Fibroblast of skin of left biceps (primary cell): ENCODE measurements at regions not wholly inside any gene's neighbourhood (a gene's known extent, or its start where the extent isn't known, plus 50 kb on each side); places are given as distances from the start of the nearest gene placed in this dataset.
"Not testable (repeated sequence)": the region's sequence is repeated elsewhere in the genome, so short reads cannot be mapped to it uniquely, and the experiment has no call there.

Experiments
- DNase-seq, 2 experiments: peaks; one replicate each; pipeline ENCODE4 v3.0.0-alpha.2; 2013; ENCODE audit warnings: low read depth in 2 of 2

DNA sequence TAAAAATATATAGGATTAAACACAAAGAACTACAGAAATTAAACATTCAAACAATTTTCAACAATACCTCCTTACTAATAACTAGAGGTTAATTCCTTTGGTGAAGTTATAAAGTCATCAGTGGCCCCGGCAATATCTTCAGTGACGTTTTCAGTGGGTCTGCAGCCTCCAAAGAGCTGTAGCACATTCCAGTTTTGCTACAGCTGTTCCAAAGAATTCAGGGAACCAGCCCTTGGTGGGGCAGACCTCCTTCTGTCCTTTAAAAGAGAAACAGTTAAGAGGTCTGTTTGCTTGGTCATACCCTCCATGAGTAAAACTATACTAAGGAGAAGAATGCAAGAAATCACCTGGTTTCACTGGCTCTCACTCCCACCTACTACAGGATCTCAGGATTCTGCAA, 99.2 kb upstream of the ZDHHC17 start:
- no peak for DNase-seq

- DNase-seq = no peak
Measured at GRCh38 chr12:76666290-76666835, 97.6 kb upstream of the ZDHHC17 start.

DNA sequence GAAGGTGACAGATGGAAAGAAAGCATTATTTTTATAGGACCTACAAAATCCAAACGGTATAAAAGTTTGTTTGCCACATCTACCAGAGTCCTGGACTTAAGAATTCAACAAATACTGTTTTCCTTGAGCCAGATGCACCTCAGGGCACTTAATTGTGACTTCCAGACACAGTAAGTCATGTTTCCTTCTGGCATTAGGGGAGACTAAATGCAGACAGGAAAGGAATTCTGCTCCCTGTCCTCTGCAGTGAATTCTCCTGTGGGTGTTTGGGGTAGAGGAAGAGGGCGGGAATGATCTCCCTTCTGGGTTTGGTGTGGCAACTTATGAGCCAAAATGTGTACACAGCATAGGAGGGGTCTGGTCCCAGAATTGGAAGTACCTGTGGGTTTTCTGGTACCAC, 93.9 kb upstream of the ZDHHC17 start:
- DNase-seq = no peak

DNA sequence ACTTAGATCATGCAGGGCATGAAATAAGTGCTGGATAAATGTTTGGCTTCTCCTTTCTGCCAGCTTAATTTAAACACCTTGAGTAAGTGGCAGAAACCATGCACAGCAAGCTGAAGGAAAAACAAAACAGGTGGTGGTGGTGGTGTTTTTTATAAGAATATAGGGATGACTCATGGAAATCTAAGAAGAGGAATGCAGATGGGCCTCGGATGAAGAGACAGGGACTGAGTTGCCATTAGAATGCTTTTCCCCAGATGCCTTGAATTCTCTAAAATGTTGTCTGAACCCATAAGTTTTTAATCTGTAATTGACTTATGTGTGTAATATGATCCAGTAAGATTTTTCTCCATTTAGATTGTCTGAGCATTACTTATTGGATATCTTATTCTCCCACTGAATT, 93.1 kb upstream of the ZDHHC17 start:
- peak; percentile 77 to 80 for DNase-seq

- no peak for DNase-seq
Measured at GRCh38 chr12:76674669-76675315, 89.1 kb upstream of the ZDHHC17 start.

- not testable (repeated sequence) for DNase-seq
Measured at GRCh38 chr12:76676261-76676660, 87.7 kb upstream of the ZDHHC17 start.

GRCh38 chr12:76678992-76679391, 84.9 kb upstream of the ZDHHC17 start:
- DNase-seq = no peak

DNA sequence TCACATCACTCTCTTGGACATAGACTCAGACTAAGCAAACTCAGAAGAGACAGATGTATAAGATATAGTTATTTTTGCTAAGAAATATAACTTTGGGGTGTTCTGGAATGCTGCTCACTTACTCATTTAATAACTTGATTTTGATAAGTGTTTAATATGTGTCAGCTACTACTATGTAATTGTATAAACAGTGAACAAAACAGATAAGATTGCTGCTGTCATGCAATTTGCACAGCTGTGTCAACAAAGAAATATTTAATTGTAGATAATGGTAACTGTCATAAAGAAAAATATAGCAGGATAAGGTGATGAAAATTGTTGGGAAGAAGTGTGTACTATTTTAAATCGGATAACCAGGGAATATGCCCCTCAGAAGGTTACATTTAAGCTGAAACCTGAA, 84.1 kb upstream of the ZDHHC17 start:
- no peak for DNase-seq

DNA sequence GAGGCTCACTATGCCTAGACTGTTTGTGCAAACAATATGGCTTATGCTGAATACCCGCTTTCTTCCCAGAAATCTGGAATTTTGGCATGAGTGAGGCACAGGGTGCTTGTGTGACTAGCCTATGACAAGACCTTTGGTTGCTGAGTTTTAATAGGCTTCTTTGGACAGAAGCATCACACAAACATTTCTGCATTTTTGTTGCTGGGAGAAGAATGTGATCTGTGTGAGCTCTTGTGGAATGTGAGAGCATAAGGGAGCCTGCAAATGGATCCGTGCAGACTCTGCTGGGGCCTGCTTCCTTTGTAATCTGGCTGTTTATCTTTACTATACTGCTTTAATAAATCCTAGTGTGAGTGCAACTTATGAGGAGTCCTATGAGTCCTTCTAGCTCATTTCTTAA, 83.0 kb upstream of the ZDHHC17 start:
- peak; percentile 38 to 40 for DNase-seq

- peak in 1 of 2 experiments; percentile 32 for DNase-seq
Measured at GRCh38 chr12:76685246-76685678, 78.7 kb upstream of the ZDHHC17 start.

DNA sequence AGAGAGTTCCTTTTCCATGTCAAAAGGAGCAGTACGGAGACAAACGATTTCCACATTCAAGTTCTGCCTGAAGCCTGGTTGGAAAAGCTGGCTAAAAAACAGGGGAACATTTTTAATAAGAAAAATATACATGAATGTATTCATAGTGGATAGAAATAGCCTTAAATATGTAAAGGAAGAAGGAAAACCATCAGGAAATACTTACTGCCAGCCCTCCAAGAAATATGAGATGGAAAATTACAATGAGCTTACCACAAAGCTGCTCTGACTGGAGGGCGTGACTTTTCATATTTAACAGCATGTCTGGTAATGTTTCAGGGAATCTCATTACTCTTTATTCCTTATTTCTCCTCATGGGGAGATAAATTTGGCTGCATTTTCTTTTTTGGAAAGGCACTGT, 75.9 kb upstream of the ZDHHC17 start:
- DNase-seq = peak in 1 of 2 experiments; percentile 38

DNA sequence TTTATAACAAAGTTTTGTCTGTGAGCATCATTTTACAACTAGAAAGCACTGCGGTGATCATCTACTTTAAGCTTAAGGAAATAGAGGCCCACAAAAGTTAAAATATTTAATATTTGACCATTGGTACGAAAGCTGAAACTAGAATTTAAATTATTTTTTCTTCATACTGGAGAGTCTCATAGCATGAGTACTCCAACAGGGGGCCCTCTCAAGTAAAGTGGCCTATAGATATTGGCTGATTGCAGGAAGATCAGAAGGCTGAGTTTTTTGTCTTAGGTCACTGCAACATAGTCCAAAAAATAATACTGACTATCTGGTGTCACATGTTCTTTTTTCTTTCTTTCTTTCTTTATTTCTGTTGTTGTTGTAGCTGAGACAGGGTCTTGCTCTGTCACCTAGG, 75.3 kb upstream of the ZDHHC17 start:
- no peak for DNase-seq

DNA sequence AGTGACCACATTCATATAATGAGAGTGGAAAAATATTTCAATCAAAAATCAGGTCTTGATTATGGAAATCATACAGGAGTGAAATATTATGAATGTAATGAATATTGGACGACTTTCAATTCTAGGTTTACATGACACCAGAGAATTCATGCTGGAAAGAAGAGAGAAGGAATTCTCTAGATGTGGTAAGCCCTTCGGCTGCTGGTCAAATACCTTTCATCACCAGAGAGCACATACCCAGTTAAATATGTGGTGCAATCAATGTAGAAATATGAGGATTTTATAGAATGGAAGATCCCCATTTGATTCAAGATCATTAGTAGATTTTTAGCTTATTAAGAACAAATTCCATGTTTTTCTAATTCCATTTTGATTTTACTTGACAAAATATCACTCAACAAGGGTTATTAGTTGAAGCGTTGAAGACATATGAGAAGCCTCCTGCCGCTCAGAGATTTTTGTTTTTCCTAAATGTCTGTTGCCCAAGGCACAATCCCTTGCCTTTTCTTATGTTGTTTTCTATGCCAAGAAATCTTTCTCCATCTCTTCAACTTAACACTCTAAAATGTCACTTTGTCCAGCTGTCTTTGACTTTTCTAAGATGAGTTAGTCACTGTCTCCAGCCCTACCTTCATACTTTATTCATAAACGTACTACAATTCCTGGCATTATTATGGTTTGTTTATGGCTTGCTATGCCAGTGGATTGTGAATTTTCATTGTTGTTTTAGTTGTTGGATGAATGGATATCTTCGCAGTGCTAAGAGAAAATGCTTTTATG, 72.8 kb upstream of the ZDHHC17 start:
- DNase-seq = peak; percentile 85 to 86

- no peak for DNase-seq
Measured at GRCh38 chr12:76692846-76693245, 71.1 kb upstream of the ZDHHC17 start.

- no peak for DNase-seq
Measured at GRCh38 chr12:76694369-76694768, 69.5 kb upstream of the ZDHHC17 start.

GRCh38 chr12:76696186-76696585, 67.7 kb upstream of the ZDHHC17 start:
- no peak for DNase-seq

GRCh38 chr12:76697849-76698248, 66.1 kb upstream of the ZDHHC17 start:
- no peak for DNase-seq

- DNase-seq = no peak
Measured at GRCh38 chr12:76698316-76698715, 65.6 kb upstream of the ZDHHC17 start.

DNA sequence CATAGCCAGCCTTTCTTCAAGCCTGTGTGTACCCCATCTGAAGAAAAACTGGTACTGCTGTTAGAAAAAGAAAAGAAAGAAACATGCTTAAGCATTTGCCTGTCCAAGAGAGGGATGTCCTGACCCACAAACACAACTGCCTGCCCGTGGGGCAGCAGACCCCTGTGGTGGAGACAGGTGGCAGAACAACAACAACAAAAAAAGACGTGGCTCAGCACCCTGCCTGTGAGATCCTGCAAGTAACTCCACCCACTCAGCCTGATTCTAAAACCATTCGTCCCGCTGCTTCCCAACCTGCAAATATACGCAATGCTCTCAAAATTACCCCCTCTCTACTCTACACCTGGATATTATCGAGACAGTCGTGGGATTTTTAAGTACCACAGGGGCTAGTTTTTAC, 64.9 kb upstream of the ZDHHC17 start:
- no peak for DNase-seq

DNA sequence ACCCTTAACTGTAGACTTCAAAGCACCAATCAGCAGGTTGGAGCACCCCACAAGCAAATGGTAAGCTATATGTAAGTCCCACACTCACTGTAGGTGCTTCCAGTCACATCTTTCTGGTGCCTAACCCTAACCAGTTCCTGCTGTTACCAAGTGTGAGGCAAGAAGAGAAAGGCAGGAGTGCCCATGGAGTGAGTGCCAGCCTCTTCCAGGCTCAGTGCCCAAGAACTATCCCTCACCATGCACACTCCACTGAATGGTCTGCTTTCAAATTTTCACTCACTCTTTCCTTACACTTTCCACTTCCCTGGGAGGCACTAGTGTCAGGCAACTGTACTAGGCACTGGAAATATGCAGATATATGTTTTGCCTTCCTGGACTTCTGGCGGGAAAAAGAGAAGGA, 62.2 kb upstream of the ZDHHC17 start:
- no peak for DNase-seq

GRCh38 chr12:76702946-76703345, 61.0 kb upstream of the ZDHHC17 start:
- no peak for DNase-seq

GRCh38 chr12:76704693-76705092, 59.2 kb upstream of the ZDHHC17 start:
- DNase-seq = no peak

- no peak for DNase-seq
Measured at GRCh38 chr12:76706101-76706500, 57.8 kb upstream of the ZDHHC17 start.
